ENCODE measurements at regions not wholly inside any gene's neighbourhood (a gene's known extent, or its start where the extent isn't known, plus 50 kb on each side); places are given as distances from the start of the nearest gene placed in this dataset.

DNA sequence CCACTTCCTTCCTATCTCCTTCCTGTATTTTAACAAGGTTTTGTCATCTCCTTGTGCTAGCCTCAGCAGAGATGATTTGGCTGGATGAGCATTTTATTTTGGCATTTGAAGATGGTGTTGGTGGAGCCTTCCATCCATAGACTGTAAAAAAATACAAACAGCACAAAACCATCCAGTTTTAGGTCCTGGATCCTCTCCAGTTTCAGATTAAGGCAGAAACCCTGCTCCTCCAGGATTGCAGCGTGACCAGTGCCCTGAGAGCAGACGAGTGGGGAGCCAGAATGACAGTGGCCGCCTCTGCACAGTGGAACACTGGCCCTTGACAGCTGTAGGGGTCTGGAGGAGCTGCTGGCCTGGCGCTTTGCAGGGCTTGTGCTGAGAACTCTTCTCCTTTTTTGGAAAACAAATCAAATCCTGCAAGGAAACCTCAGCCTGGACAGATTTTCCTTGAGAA lies 72.2 kb upstream of the GADD45A start:
- H2AK5ac ChIP-seq (ENCODE audit: low read depth, low read length): no peak overlapping the region
- H3K23me2 ChIP-seq (ENCODE audit: low read depth, low read length): no peaks in the 10 kb centered on the region
- no peak overlapping the region for H2AFZ ChIP-seq (ENCODE audit: low read length)
- no peak overlapping the region; the same call in 1 of the 2 replicates for H4K8ac ChIP-seq (ENCODE audit: extremely low read depth, insufficient read depth, low read length)
- H4K20me1 ChIP-seq (replicated peaks in 1 of 2; ENCODE audit: control insufficient read depth in 1 of 2, insufficient read depth in 2 of 2, low read length in 2 of 2): no peaks in the 10 kb centered on the region
- no peak overlapping the region for H3K18ac ChIP-seq (ENCODE audit: extremely low read depth, low read length)
- no peaks in the 10 kb centered on the region for H3K79me1 ChIP-seq (ENCODE audit: low read depth, low read length)
- H4K91ac ChIP-seq (replicated peaks; ENCODE audit: insufficient read length, low read length): no peak overlapping the region
- H2BK5ac ChIP-seq (ENCODE audit: low read depth, low read length): no peak overlapping the region
- no peak overlapping the region for H2BK20ac ChIP-seq (ENCODE audit: low read length)
- no peaks in the 10 kb centered on the region for H3K79me2 ChIP-seq (ENCODE audit: control insufficient read depth in 1 of 2, insufficient read depth in 2 of 2, low read length in 2 of 2)
- H3K4me1 ChIP-seq (replicated peaks in 1 of 4; ENCODE audit: control insufficient read depth in 3 of 4, insufficient read depth in 4 of 4, low read length in 3 of 4): no peaks in the 10 kb centered on the region
- no peak overlapping the region for H4K5ac ChIP-seq (ENCODE audit: insufficient read length, low read depth, low read length)
- no peaks in the 10 kb centered on the region for H3K36me3 ChIP-seq (ENCODE audit: control insufficient read depth in 2 of 4, insufficient read depth in 4 of 4, low read length in 3 of 4)
- no peak overlapping the region for H3K14ac ChIP-seq (ENCODE audit: insufficient read length)
- H3K4me2 ChIP-seq (ENCODE audit: insufficient read depth in 1 of 2, low read depth in 2 of 2, low read length in 2 of 2): no peak overlapping the region
- CTCF ChIA-PET (ENCODE audit: partially characterized antibody): interaction anchor here (0.9 kb wide), 2 partner anchors 38 to 153 kb away, joined by 3 read pairs; no protein-coding TSS in a partner anchor
- H3K27ac ChIP-seq (ENCODE audit: low read depth, low read length): no peak overlapping the region
- H3K23ac ChIP-seq (ENCODE audit: insufficient read length): no peak overlapping the region
- H3K4me3 ChIP-seq (ENCODE audit: extremely low read depth in 1 of 4, insufficient read depth in 2 of 4, low read depth in 3 of 4, low read length in 4 of 4): no peak overlapping the region
- H3K9ac ChIP-seq (replicated peaks in 1 of 4; ENCODE audit: extremely low read depth in 1 of 4, low read depth in 3 of 4, low read length in 3 of 4): no peak overlapping the region
- POLR2A ChIA-PET (ENCODE audit: partially characterized antibody): no interaction called here
- H3K4ac ChIP-seq (replicated peaks; ENCODE audit: insufficient read length, low read depth, low read length): no peak overlapping the region
- H3K56ac ChIP-seq (replicated peaks; ENCODE audit: insufficient read length, low read depth, low read length): no peak overlapping the region
- no peak overlapping the region for H2BK120ac ChIP-seq (replicated peaks; ENCODE audit: low read depth, low read length)
- WGBS, 2 experiments (ENCODE audit: extremely low coverage in 1 of 2, insufficient coverage in 1 of 2, insufficient read length in 1 of 2, insufficient replicate concordance in 2 of 2, low coverage in 1 of 2, low lambda C conversion rate in 2 of 2, missing lambda C conversion rate in 1 of 2): 89% methylated on average over 4 of the region's 4 CpGs; no CpG with 5 or more reads in 1 of the 2 experiments
- H3K9me3 ChIP-seq (ENCODE audit: insufficient read depth in 2 of 2, low read depth in 1 of 2, low read length in 1 of 2): no peaks in the 10 kb centered on the region
- no peak overlapping the region for H2BK15ac ChIP-seq (ENCODE audit: low read length)
- FAIRE-seq (no peak), DNase-seq (ENCODE audit: low read depth in 1 of 2, low spot score in 2 of 2) (no peak)
- no peak overlapping the region for H2BK12ac ChIP-seq (ENCODE audit: low read depth, low read length)
- no peaks in the 10 kb centered on the region for H3K27me3 ChIP-seq (replicated peaks in 1 of 4; ENCODE audit: control insufficient read depth in 3 of 4, extremely low read depth in 1 of 4, insufficient read depth in 3 of 4, low read length in 3 of 4)
- TF ChIP-seq ATF2 (IDR thresholded peaks at IDR 0.05; ENCODE audit: low read length): no peak
- TF ChIP-seq POLR2A (IDR thresholded peaks at IDR 0.05; ENCODE audit: control extremely low read depth in 1 of 2, low read depth in 2 of 2, low read length in 2 of 2): no peak
- TF ChIP-seq CHD1 (IDR thresholded peaks at IDR 0.05; ENCODE audit: low read depth, low read length): no peak
- no peak for TF ChIP-seq CTBP2 (IDR thresholded peaks at IDR 0.05; ENCODE audit: borderline replicate concordance, insufficient read depth, insufficient read length, low read length)
- TF ChIP-seq SUZ12 (IDR thresholded peaks at IDR 0.05; ENCODE audit: low read length): no peak
- TF ChIP-seq PHF8 (conservative IDR thresholded peaks at IDR 0.05; ENCODE audit: low read depth, low read length): no peak
- no peak for TF ChIP-seq ASH2L (IDR thresholded peaks at IDR 0.05; ENCODE audit: low read length)
- TF ChIP-seq MAX (IDR thresholded peaks at IDR 0.05): no peak
- TF ChIP-seq RXRA (IDR thresholded peaks at IDR 0.05; ENCODE audit: insufficient read depth, low read depth, low read length): no peak
- TF ChIP-seq TAF7 (optimal IDR thresholded peaks at IDR 0.05; ENCODE audit: borderline replicate concordance, low read depth, low read length): no peak
- TF ChIP-seq EZH2 (IDR thresholded peaks at IDR 0.05; ENCODE audit: low read depth, low read length, severe bottlenecking): no peak
- no peak for TF ChIP-seq POU5F1 (IDR thresholded peaks at IDR 0.05; ENCODE audit: low read depth, low read length)
- no peak for TF ChIP-seq CBX5 (IDR thresholded peaks at IDR 0.05; ENCODE audit: low read depth, low read length)

All from H1 (cell line).